H7 (cell line): ENCODE measurements at regions not wholly inside any gene's neighbourhood (a gene's known extent, or its start where the extent isn't known, plus 50 kb on each side); places are given as distances from the start of the nearest gene placed in this dataset.

Experiments used
- DNase-seq: peaks from one replicate; pipeline ENCODE4 v3.0.0; 2012
- H3K27me3 ChIP-seq: 2 replicates; pipeline ENCODE4 v1.6.0; 2011; ENCODE audit warnings: mild to moderate bottlenecking, low read length; ENCODE audit not compliant: control insufficient read depth, insufficient read depth
- H3K36me3 ChIP-seq: replicated peaks from 2 replicates; pipeline ENCODE4 v1.5.1; 2011; ENCODE audit warnings: low read length; ENCODE audit not compliant: control insufficient read depth, insufficient read depth
- H3K4me3 ChIP-seq: 2 replicates; pipeline ENCODE4 v1.5.1; 2011; ENCODE audit warnings: low read depth, mild to moderate bottlenecking, control low read depth, low read length, moderate library complexity; ENCODE audit not compliant: insufficient read depth

DNA sequence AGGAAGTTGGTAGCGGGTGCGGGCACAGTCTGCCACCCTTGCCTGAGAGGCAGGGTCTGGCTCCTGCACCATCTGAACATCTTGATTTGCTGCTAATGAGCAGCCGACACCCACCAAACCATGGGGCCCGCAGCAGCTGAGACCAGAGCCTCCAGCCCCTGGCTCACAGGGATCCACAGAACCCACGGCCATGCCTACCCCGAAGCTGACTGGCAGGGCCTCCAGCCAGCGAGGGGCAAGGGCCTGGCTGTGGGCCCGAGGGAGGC lies 171.5 kb upstream of the NTM start:
- H3K36me3 ChIP-seq: no peaks in the 10 kb centered on the region

GRCh38 chr11:131201674-131202073 lies 168.7 kb upstream of the NTM start:
- Histone ChIP-seq H3K36me3 (no peaks in the 10 kb centered on the region), H3K27me3 (no peaks in the 10 kb centered on the region), H3K4me3 (no peak overlapping the region)
- no peak for DNase-seq

More for the DNA sequence above, 171.5 kb upstream of the NTM start:
- no peak overlapping the region for H3K4me3 ChIP-seq
- H3K27me3 ChIP-seq: no peaks in the 10 kb centered on the region
- no peak for DNase-seq

GRCh38 chr11:131203040-131203439 lies 167.4 kb upstream of the NTM start:
- H3K4me3 ChIP-seq: no peak overlapping the region
- H3K36me3 ChIP-seq: no peaks in the 10 kb centered on the region
- DNase-seq: no peak
- H3K27me3 ChIP-seq: no peaks in the 10 kb centered on the region

DNA sequence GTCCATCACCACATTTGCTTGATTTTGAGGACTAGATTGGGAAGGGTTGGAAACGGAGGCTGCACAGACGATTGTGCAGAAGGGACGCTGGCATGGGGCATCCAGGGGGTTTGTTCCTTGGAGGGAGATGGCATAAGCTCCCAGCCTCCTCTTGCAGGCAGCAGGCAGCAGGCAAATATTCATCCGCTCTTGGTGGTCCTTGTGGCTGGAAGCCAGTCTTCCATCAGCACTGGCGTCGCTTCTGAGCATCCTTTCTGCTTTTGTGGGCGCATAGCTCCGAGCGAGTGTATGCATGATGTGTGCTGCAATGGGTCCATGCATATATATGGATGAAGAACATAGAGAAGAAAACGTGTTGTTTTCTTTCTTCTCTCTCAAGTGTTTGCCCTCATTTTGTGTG lies 166.1 kb upstream of the NTM start:
- no peaks in the 10 kb centered on the region for H3K36me3 ChIP-seq
- H3K4me3 ChIP-seq: no peak overlapping the region
- no peak for DNase-seq
- H3K27me3 ChIP-seq: no peaks in the 10 kb centered on the region

GRCh38 chr11:131204765-131205380 lies 165.5 kb upstream of the NTM start:
- no peaks in the 10 kb centered on the region for H3K27me3 ChIP-seq
- no peak overlapping the region for H3K4me3 ChIP-seq
- DNase-seq: no peak
- no peaks in the 10 kb centered on the region for H3K36me3 ChIP-seq

GRCh38 chr11:131206671-131207070 lies 163.7 kb upstream of the NTM start:
- Histone ChIP-seq H3K4me3 (no peak overlapping the region), H3K27me3 (no peaks in the 10 kb centered on the region), H3K36me3 (no peaks in the 10 kb centered on the region)
- DNase-seq: no peak

DNA sequence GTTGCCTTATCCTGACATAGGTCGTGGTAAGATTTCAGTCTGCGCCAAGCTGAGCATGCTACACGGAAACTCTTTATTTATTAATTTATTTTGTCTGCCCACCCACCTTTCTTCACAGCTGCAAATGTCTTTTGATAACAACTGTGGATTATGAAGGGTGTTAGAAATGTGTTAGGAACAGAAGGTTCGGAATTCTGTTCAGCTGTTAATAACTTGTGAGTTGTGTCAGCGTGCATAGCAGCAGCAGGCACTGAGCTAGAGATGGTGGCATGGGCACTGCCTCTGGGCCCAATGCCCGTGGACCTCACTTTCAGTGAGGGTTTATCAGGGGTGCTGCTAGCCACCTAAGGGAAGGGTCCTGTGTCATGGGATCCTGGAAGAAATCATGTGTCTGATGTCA lies 162.5 kb upstream of the NTM start:
- Histone ChIP-seq H3K36me3 (no peaks in the 10 kb centered on the region), H3K4me3 (no peak overlapping the region), H3K27me3 (no peaks in the 10 kb centered on the region)
- DNase-seq: no peak

DNA sequence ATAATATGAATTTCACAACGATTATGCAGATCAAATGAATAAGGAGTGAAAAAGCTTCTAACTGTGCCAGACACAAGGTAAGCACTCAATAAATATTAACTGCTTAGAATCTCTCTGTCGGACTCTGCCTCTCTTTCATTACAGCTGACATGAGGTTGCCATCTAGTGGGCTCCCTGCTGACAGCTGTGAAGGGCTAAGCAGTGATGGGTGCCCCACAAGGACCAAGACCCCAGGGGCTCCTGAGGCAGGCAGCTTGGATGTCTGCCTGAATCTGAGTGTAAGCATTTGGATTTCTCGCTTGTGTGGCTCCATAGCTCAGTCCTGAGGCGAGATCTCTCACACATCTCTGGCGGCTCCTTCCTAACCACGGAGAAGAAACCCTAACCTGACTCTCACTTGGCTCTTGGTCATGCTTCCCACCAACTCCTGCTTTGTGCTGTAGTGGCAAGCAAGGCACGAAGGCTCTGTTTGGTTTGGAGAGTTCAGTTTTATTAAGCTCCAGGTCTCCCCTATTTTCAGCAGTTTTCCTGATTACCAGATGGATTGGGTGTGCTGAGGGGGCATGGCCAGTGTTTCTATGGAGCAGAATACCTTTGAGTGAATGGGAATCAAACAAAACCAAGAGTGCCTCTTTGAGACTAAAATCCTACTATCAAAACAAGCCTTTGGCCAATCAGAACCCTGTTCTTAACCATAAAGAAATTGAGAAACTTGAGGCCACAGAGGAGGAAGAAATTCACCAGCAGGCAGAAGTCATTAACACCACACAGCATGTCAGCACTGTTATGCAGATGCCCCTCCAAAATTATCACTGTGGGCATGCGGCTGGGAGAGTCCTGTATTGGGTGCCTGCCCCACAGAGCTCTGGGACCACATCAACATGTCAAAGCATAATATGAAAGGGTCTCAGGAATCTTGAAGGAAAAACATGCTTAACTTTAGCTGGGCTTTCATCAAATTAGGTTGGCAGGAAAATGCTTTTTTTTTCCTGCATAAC lies 152.8 kb upstream of the NTM start:
- no peak for DNase-seq
- H3K27me3 ChIP-seq: no peaks in the 10 kb centered on the region
- H3K36me3 ChIP-seq: no peaks in the 10 kb centered on the region
- H3K4me3 ChIP-seq: no peak overlapping the region

- no peak for DNase-seq
- Histone ChIP-seq H3K27me3 (no peaks in the 10 kb centered on the region), H3K4me3 (no peak overlapping the region)
Observed at GRCh38 chr11:131218542-131218941, 151.9 kb upstream of the NTM start.

DNA sequence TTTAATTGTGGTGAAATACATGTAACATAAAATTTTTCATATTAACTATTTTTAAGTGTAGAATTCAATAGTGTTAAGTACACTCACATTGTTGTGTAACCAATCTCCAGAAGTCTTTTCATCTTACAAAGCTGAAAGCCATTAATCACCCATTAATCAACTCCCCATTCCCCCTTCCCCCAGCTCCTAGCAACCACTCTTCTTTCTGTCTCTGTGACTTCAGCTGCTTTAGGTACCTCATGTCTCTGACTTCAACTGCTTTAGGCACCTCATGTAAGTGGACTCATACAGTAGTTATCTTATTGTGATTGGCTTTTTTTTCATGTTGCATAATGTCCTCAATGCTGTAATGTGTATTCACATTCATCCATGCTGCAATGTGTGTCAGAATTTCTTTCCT lies 150.8 kb upstream of the NTM start:
- H3K4me3 ChIP-seq: no peak overlapping the region
- H3K36me3 ChIP-seq: no peaks in the 10 kb centered on the region
- H3K27me3 ChIP-seq: no peaks in the 10 kb centered on the region
- DNase-seq: no peak

More at GRCh38 chr11:131218542-131218941, 151.9 kb upstream of the NTM start:
- no peaks in the 10 kb centered on the region for H3K36me3 ChIP-seq

DNA sequence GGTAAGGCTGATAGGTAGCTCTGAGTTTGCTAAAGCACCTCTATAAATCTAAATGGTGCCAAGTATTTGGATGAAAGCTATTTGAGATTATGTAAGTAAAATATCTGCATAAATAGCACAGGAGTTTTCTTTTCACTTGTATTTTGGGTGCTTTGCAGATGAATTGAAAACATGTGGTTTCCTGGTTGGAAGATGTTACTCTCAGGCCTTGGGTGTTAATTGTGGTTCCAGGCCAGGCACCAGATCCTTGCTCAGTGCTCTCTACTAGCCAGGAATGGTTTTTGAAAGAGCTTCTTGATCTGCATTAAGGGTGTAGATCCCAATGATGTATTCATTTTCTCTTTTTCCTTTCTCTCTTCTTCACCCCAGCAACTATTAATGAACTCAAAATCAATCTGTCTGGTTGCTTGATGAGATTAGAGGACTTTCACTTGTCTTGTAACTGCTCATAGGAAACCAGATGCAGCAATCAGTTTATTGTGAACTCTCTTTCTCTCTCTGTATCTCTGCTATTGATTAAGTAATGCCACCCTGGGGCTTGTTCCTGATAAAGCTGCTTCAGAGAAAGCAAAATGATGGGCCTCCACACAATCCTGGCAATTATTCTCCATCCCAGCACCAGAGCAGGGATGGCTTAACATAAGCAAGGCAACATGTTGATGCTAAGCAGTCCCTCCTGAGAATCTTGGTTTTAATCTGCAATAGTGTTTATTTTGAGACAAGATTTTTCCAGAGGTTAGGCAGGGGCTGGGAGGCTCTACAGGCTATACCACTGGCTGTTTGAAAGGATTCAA lies 147.0 kb upstream of the NTM start:
- H3K27me3 ChIP-seq: no peaks in the 10 kb centered on the region
- peak; percentile 32 for DNase-seq
- no peak overlapping the region for H3K4me3 ChIP-seq
- no peaks in the 10 kb centered on the region for H3K36me3 ChIP-seq

DNA sequence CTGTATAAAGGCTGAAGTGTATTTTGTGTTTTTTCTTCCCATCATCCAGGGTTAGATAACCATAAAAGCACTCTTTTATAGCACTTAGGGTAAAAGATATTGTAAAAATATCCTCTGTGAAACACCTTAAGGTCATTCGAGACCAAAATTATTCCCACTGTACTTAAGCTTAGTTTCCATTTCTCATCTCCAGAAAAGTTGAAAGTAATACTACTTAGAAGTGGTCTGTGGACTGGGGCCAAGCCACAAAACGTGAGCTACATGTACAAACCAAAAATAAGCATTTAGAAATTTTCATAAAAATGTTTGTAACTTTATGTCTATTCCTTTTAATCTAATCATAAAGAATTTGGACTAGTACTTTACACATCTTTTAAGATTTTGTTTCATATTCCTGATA lies 142.0 kb upstream of the NTM start:
- no peaks in the 10 kb centered on the region for H3K36me3 ChIP-seq
- no peak overlapping the region for H3K4me3 ChIP-seq
- no peak for DNase-seq
- no peaks in the 10 kb centered on the region for H3K27me3 ChIP-seq

- no peaks in the 10 kb centered on the region for H3K36me3 ChIP-seq
- no peak for DNase-seq
- H3K4me3 ChIP-seq: no peak overlapping the region
- H3K27me3 ChIP-seq: no peaks in the 10 kb centered on the region
Observed at GRCh38 chr11:131229221-131229620, 141.2 kb upstream of the NTM start.

DNA sequence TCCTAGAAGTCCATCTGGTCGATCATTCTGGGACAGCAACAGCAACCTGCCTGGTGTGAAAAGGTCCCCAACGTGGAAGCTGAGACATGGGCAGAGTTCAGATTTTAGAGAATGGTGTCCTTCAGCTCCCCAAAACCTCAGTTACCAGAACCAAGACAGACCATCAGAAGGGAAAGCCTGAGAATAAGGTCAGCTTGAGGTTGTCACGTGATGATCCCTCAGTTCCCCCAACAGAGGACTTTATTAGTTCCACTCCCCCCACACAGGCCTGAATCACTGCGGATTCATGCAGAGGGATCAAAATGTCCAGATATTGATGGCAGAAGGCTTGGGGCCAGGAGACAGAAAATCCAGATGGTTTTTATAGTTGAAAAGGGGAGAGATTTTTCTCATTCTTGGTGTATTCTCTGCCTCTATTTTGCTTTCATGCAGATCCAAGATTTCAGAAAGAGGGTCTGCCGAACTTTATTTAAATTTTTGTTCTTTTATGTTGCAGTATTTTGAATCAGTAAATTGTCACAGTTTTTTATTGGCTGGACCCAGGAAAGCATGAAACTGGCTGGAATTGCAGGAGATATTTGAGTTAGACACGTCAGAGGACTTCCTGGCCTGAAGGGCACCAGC lies 139.0 kb upstream of the NTM start:
- no peaks in the 10 kb centered on the region for H3K36me3 ChIP-seq
- no peaks in the 10 kb centered on the region for H3K27me3 ChIP-seq
- no peak overlapping the region for H3K4me3 ChIP-seq
- no peak for DNase-seq
